Testis (tissue), 2 donors: ENCODE measurements at regions not wholly inside any gene's neighbourhood (a gene's known extent, or its start where the extent isn't known, plus 50 kb on each side); places are given as distances from the start of the nearest gene placed in this dataset.

Experiments
- DNase-seq: peaks from one replicate; pipeline ENCODE4 v3.0.0-alpha.2; 2019
- H3K27ac ChIP-seq, 2 donors: fragments of 200-600 bp; sonication (generic); one replicate each; pipeline ENCODE4 v1.5.1; 2019
- H3K27me3 ChIP-seq: fragments of 200-600 bp; sonication (generic); one replicate; pipeline ENCODE4 v1.5.1; 2019
- H3K36me3 ChIP-seq: fragments of 200-600 bp; sonication (generic); one replicate; pipeline ENCODE4 v1.5.1; 2017; ENCODE audit warnings: low read depth; ENCODE audit errors: missing control alignments
- H3K4me1 ChIP-seq: fragments of 200-600 bp; sonication (generic); one replicate; pipeline ENCODE4 v1.5.1; 2019
- H3K4me3 ChIP-seq, 2 donors: fragments of 200-600 bp; sonication (generic); one replicate each; pipeline ENCODE4 v1.5.1; 2017 to 2019
- H3K9me3 ChIP-seq: fragments of 200-600 bp; sonication (generic); one replicate; pipeline ENCODE4 v1.5.1; 2017
- CTCF ChIP-seq, 3 experiments: fragments of 450-650 bp in 2 of 3; fragments of 200-600 bp in 1 of 3; sonication (generic) in 1 of 3; IDR thresholded peaks; one replicate each; pipeline ENCODE4 v1.5.1; 2016 to 2019; ENCODE audit warnings: antibody characterized with exemption in 3 of 3, mild to moderate bottlenecking in 2 of 3, moderate library complexity in 1 of 3
- POLR2A ChIP-seq: fragments of 450-650 bp; IDR thresholded peaks from one replicate; pipeline ENCODE4 v1.6.1; 2017; ENCODE audit warnings: antibody characterized with exemption, mild to moderate bottlenecking, moderate library complexity
- WGBS, 2 donors: methylation state at CpG; one replicate each; pipeline ENCODE4 v1.1.5; 2018; 5-methylcytosine and 5-hydroxymethylcytosine counted together
- intact Hi-C: fragments of 100-400 bp; cut with DNase I; formaldehyde crosslinking; loops from one replicate; pipeline ENCODE4 v1.15.1; 2023; ENCODE audit warnings: low total_unique reads

GRCh38 chr3:124296406-124296805 lies 304.5 kb upstream of the ROPN1 start:
- DNase-seq, result no peak
- Histone ChIP-seq H3K4me1 (peaks cover 22% of the 10 kb centered on the region), H3K27me3 (no peaks in the 10 kb centered on the region), H3K9me3 (no peaks in the 10 kb centered on the region), H3K27ac (no peak overlapping the region), H3K36me3 (no peaks in the 10 kb centered on the region), H3K4me3 (no peak overlapping the region)
- WGBS, 2 donors, result 90% methylated on average over 7 of the region's 7 CpGs
- TF ChIP-seq CTCF (IDR thresholded peaks at IDR 0.05), result no peak
- TF ChIP-seq POLR2A, result no peak
- intact Hi-C loops, result no loop called here

GRCh38 chr3:124297062-124297980 lies 305.4 kb upstream of the ROPN1 start:
- TF ChIP-seq CTCF (IDR thresholded peaks at IDR 0.05), result no peak
- Histone ChIP-seq H3K9me3 (no peaks in the 10 kb centered on the region), H3K4me1 (peaks cover 22% of the 10 kb centered on the region), H3K27ac (peak overlapping the region in 1 of 2 donors; percentile 66), H3K27me3 (no peaks in the 10 kb centered on the region), H3K36me3 (no peaks in the 10 kb centered on the region), H3K4me3 (no peak overlapping the region)
- intact Hi-C loops, result no loop called here
- 86 to 90% methylated on average over 3 of the region's 3 CpGs for WGBS, 2 donors
- no peak for DNase-seq

GRCh38 chr3:124298301-124298700 lies 306.4 kb upstream of the ROPN1 start:
- no peak for TF ChIP-seq CTCF (IDR thresholded peaks at IDR 0.05)
- TF ChIP-seq POLR2A, result no peak
- Histone ChIP-seq H3K9me3 (no peaks in the 10 kb centered on the region), H3K36me3 (no peaks in the 10 kb centered on the region), H3K4me1 (peaks cover 22% of the 10 kb centered on the region), H3K27me3 (no peaks in the 10 kb centered on the region), H3K4me3 (no peak overlapping the region), H3K27ac (peak overlapping the region; percentile 25 to 66)
- WGBS, 2 donors, result 64 to 68% methylated on average over 5 of the region's 5 CpGs
- DNase-seq, result no peak
- intact Hi-C loops, result no loop called here

- intact Hi-C loops, result no loop called here
- Histone ChIP-seq H3K4me1 (peaks cover 22% of the 10 kb centered on the region), H3K4me3 (no peak overlapping the region), H3K36me3 (no peaks in the 10 kb centered on the region), H3K27ac (peak overlapping the region in 1 of 2 donors; percentile 66), H3K27me3 (no peaks in the 10 kb centered on the region), H3K9me3 (no peaks in the 10 kb centered on the region)
- WGBS, 2 donors, result 36 to 59% methylated on average over 4 to 6 of the region's 6 CpGs
- DNase-seq, result peak; percentile 55
- TF ChIP-seq POLR2A (no peak), CTCF (IDR thresholded peaks at IDR 0.05) (no peak)
These were observed 307.0 kb upstream of the ROPN1 start for GRCh38 chr3:124298951-124299350.

GRCh38 chr3:124299831-124300230 lies 307.9 kb upstream of the ROPN1 start:
- intact Hi-C loops, result no loop called here
- peaks cover 22% of the 10 kb centered on the region for H3K4me1 ChIP-seq
- 62 to 73% methylated on average over 1 of the region's 1 CpG for WGBS, 2 donors
- H3K27me3 ChIP-seq, result no peaks in the 10 kb centered on the region
- no peak for TF ChIP-seq CTCF (IDR thresholded peaks at IDR 0.05)
- TF ChIP-seq POLR2A, result no peak
- H3K27ac ChIP-seq, result no peak overlapping the region
- no peaks in the 10 kb centered on the region for H3K36me3 ChIP-seq
- no peak for DNase-seq
- no peaks in the 10 kb centered on the region for H3K9me3 ChIP-seq
- H3K4me3 ChIP-seq, result no peak overlapping the region
